ENCODE measurements at regions not wholly inside any gene's neighbourhood (a gene's known extent, or its start where the extent isn't known, plus 50 kb on each side); places are given as distances from the start of the nearest gene placed in this dataset.
"Not testable (repeated sequence)": the region's sequence is repeated elsewhere in the genome, so short reads cannot be mapped to it uniquely, and the experiment has no call there.

DNA sequence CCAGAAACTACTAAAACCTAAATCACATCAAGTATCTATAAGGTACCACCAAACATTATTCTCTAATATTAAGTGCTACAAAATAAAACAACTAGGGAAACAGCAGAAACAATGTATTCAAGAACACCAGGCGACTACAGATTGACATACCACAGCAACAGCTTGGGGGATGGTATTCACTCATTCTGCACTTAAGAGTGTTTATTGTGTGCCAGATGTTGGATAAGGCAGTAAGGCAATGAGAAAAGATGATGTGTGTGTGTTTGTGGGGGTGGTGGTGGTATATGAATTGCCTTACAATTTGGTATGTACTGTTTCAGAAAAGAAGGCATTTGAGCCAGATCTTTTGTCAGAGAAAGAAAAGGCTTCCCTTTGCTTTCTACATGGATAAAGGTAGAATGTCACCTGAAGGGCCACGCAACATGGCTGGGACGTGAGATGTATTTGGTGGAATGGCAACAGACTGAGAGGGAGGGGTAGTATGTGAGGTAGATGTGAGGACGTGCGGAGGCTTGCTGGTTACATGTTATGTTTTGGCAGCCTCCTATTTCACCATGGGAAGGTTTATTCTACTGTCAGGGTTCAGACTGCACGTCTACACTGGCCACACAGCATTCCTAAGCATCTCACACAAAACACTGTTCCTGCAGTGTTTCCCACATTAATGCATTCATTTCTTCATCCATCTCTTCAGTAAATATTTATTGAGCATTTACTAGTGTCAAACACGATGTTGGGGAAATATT is 300.7 kb downstream of the KLF12 start:
- no peak for DNase-seq

DNA sequence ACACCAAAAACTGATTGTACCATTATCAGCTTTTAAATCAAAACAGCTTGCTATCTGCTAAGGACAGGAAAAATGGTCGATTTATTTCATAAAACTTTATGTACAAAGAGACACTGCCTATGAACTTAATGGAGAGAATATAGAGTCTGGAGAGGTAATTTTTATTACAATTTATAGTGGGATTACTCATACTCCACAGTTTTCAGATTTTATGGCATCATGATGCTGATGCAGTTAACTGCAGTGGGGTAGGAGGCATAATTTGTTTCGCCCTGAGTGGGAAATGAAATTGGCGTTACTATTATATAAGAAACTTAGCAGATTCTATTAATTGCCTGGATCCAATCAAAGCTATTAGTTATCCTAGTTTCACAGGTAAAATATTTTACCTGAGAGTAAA is 301.4 kb downstream of the KLF12 start:
- no peak for DNase-seq

DNA sequence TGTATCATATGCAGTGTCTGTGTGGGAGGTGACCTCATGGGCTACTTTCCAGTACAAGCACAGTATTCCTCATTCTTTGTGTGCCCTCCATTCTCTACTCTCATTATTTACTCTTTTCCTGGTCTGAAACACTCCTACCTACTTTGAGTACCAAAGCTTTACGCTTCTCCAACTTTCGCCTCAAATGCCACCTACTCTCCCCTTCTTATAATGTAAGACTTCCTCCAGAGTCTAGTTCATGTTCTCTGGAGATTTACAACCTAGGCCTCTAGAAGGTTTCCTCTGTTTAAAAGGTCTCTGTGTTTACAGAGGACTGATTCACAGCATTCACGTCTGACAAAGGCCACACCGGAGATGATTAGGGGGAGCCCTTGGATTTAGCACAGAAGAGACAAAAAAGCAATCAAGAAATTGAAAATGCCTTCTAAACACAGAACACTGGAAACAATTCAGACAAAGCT is 302.0 kb downstream of the KLF12 start:
- no peak for DNase-seq

DNA sequence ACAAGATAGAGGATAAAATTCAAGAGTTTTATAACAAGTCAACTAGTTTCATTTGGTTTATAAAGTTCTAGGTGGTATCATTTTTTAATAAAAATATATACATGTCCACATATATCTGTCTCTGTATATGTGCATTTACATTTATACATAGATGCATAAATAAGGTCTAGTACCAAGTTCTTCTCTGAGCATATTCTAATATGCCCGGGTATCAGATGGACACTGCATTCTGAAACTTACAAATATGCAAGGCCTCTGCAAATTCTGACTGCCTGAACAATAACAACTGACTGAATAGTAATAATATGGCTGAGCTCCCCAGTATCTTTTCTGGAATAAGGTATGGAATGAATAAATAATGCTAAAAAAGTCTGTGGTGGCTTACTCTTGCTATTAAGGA is 304.8 kb downstream of the KLF12 start:
- no peak for DNase-seq

DNA sequence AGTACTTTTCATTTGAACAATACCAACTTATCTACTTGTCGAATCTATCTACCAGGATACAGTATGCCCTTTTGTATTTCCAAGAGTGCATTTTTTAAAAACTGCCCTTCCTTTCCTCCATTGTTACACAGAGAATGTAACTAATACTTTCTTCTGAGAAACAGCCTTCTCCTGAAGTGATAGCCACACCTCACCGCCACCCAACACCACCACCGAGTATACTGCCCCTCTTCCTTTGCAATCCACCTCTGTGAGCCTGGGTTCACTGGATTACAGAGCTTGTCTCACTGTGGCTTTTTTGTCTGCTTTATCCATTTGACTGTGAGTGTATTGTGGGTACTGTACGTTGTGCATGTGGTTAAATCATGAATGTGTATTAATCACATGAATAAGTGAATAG is 305.4 kb downstream of the KLF12 start:
- DNase-seq: no peak

DNA sequence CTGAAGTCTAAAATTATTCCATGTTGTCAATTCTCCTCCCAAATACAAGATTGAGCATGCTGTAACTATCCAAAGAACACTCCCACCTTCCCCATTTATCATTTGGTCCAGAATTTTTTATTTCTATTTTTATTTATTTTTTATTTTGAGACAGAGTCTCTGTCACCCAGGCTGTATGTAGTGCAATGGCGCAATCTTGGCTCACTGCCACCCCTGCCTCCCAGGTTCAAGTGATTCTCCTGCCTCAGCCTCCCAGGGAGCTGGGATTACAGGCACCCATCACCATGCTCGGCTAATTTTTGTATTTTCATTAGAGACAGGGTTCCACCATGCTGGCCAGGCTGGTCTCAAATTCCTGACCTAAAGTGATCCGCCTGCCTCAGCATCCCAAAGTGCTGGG is 306.8 kb downstream of the KLF12 start:
- no peak for DNase-seq

DNA sequence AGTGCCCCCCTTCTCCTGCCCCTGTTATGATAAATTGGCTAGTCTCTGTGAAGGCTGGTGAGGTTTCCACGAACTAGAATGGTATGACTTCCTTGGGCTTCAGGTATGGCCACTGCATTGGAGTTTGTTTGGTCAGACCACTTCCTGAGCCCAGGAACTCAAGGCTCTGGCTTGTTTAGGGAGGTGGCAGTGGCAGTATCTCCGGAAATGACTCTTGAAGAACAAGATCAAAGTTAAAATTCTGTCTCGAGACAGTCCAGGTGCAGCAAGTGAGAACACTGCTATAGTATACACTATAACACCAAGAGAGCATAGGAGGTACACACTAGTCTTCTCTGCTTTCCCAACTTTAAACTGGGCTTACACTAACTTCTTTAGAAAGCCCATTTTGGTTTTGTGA is 309.1 kb downstream of the KLF12 start:
- DNase-seq: no peak

DNA sequence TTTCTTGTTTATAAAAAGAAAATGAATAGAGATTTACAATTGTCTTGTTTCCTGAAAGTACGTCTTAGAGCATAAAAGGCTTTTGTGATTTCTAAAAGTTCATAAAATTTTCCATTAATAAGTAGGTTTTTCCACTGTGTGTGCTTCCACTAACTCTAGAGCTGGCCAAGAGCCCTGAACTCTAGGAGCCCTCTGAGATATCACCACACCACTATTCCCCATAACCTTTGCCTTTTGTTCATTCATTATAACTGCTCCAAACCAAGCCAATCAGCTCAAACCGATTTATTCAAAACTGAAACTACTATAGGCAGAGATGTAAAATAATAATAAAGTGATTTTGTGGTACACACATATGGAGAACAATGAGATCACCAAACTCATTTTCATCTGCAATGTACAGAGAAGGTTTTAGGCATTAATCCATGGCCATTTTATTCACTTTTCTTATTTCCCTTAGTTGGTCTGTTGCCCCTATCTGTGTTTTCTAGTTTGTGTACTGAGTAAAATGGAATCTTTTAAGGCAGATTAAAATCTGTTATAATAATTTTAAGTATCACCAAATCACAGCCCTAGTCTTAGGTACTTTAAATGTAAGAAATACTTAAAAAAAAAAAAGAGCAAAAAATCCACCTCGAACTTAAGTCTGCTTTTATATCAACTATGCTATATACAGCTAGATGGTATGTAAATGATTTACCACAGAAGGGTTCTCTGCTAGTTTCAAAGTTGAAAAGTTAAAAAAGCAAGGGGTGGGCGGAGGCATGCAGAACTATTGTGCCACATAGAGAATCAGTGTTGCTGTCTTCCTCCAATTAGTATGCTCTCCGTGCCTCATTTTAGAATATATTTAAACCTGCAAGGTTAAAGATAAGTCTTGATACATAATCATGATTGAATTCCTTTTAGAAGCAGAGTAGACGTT is 311.3 kb downstream of the KLF12 start:
- no peak for DNase-seq

DNA sequence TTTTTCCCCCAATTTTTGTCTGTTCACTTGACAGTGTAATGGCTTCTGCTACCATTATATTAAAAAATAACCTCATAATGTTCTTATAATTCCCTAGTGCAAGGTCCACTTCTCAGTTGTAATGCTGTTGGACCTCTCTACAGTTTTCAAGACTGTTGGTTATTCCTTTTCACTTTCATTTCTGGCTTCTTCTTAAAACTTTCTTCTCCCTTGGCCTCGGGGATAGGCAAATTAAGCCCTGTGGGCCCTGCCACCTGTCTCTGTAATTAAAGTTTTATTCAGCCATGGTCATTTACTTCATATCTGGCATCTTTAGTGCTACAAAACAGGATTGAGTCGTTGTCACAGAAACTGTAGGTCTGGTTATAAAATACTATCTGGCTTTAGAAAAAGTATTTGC is 313.5 kb downstream of the KLF12 start:
- no peak for DNase-seq

DNA sequence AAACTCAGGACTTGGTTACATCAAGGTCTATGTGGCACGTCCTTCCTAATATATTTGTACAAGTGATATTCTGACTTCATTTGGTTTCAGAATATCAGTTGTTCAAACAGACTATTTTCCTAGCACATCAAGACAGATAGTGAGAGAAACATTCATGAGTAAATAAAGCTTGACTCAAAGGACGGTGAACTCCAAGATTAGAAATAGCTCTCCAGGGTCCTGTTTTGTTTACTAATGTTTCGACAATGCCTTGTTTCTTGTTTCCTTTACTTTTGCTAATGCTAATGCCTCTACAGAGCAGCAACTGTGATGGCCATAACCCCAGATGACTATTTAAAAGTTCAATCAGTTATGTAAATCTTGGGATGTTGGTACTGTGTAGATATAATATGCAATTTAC is 313.9 kb downstream of the KLF12 start:
- DNase-seq: no peak

DNA sequence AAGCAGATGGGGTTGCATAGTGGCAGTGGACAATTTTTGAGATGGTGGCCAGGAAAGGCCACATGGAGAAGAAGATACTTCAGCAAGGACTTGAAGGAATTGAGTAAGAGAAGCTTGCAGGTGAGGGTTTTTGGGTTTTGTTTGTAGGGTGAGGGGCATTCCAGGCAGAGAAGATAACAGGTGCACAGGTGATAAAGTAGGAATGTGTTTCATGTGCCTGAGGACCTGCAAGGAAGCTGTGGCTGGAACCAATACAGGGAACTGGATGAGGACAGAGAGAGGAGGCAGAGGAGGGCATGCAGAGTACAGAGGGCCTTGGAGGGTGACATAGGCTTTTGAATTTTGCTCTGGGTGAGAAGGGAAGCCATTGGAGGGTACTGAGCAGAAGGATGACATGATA is 314.5 kb downstream of the KLF12 start:
- no peak for DNase-seq

DNA sequence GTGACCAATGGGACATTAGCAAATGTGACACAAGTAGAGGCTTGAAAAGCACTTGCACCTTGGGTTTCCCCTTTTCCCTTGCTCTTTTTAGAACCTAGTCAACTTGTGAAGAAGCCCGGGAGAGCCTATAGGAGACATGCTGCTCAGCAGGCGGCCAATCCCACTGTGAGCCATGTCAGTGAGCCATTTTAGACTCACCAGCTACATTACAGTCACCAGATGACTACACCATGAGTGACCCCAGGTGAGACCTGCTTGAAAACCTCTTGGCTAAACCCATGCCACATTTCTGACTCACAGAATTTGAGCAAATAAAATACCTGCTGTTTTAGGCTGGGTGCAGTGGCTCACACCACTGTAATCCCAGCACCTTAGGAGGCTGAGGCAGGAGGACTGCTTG is 317.5 kb downstream of the KLF12 start:
- DNase-seq: no peak

DNA sequence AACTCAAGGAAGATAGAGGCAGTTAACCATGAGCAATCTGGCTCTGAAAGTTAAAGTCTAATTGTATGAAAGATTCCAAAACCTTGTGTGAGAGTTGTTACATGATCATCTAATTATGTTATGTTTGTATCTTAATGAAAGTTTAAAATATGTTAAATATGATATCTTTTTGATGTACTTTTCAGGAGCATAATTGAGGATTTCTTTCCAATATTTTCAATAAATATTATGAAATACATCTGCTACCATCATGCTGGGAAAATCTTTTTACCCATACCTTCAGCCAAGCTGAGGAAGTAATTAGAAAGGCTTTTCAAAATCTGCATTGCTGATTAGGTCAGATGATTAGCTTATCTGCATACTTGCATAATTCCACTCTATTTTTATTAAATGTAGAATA is 318.4 kb downstream of the KLF12 start:
- no peak for DNase-seq

DNA sequence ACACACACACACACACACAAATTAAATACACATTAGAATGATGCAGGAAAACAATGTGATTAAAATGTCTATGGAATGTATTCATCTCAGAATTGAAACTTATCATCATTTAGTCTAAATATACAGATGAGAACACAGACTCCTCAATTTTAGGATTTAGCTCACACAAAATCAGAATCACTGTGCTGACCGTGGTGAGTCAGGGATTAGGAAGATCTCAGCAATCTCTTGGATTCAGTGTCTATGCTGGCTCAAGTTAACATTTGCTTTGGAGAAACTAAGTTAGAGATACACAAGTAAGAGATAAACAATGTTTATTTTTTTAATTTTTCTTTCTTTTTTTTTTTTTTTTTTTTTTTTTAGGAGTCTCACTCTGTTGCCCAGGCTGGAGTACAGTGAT is 323.6 kb downstream of the KLF12 start:
- no peak for DNase-seq

DNA sequence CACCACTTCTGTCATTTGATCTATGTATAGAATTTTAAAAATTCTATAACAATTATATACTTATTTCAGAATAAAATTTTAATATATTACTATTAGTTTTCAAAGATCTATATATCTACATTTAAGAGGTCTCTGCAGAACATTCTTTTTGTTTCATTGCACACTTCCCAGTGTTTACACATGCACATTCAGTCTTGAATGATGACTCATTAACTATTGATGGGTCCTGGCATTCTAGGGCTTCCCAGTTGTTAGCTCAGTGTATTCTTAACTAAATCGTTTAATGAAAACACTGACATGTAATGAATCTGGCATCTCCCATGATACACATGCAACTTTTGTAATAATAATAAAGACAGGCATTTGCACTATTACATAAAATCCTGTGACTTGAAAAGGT is 324.6 kb downstream of the KLF12 start:
- DNase-seq: no peak

DNA sequence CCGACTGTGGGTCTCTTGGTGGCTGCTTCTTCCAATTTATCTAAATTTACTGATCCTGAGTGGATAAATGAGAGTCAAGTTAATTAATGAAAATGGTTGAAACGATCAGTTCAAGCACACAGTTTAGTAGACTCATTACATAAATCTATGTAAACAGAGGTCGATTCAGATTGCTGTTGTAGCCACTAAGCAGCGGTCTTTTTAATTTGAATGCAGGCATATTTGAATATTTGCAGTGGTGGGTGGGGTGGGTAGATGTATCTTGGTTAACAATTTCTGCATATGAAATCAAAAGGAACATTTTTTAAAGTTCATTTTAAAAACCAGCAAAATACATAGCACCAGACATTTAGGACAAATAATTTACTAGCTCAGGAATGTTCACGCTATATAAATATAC is 325.9 kb downstream of the KLF12 start:
- no peak for DNase-seq

DNA sequence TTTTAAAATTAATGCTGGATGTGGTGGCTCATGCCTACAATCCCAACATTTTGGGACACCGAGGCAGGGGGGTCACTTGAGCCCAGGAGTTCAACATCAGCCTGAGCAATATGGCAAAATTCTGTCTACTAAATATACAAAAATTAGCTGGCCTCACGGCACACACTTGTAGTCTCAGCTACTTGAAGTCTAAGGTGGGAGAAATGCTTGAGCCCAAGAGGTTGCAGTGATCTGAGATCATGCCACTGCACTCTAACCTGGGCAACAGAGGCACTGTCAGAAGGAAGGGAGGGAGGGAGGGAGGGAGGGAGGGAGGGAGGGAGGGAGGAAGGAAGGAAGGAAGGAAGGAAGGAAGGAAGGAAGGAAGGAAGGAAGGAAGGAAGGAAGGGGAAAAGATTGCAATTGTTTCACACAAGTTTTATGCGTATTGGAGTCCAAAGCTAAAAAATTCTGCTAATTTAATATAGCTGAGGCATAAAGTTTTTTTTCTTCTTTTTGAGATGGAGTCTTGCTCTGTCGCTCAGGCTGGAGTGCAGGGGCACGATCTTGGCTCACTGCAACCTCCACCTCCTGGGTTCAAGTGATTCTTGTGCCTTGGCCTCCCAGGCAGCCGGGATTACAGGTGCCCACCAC is 328.8 kb downstream of the KLF12 start:
- not testable (repeated sequence) for DNase-seq

DNA sequence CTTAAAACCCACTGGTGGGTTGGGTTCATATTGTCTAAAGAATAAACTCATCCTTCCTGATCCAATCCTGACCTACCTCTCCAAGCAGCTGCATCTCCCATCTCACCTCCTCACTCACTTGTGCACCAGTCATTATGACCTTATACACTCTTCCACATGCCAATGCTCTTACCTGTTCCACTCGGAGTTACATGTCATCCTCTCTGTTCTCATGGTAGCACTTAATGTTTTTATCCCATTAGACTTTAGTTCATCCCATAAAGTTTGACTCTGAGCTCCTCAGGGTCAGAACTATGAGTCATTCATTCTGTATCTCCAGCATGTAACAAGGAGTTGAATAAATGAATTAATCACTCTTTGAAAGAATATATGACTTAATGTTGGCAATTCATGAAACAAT is 330.2 kb downstream of the KLF12 start:
- no peak for DNase-seq

DNA sequence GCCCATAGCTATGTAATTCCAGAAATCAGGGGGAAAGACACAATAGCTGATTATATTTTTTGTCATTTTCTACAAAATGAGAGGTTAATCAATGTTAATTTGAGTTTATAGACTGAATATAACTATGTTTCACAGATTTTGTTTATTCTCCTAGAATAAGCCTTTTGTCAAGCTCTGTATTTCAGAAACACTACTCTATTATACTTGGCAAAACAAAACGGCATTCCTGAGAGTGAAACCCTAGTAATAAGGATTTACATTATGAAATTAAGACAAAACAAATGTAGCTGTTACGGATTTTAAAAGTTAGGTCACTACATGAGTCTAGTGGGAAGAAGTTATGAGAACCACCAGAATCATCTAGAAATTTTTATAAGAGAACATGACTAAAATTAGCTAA is 334.2 kb downstream of the KLF12 start:
- no peak for DNase-seq

DNA sequence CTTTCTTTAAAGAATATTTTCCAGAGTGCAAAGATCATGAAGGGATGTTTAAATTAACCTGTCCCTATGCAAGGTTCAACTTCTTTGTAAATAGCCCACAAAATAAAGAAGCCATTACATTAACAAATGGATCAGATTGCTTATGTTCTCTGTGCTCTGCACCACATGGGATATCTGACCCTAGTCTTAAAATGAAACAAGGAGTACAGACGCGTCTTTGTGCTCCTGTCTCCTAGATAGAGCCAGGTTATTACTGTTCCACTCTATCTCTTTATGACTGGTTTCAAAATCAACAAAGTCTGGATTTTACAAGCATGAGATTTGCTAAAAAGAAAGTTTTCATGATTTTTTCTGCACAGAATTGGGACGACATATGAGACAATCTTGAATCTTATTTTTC is 339.4 kb downstream of the KLF12 start:
- DNase-seq: no peak

DNA sequence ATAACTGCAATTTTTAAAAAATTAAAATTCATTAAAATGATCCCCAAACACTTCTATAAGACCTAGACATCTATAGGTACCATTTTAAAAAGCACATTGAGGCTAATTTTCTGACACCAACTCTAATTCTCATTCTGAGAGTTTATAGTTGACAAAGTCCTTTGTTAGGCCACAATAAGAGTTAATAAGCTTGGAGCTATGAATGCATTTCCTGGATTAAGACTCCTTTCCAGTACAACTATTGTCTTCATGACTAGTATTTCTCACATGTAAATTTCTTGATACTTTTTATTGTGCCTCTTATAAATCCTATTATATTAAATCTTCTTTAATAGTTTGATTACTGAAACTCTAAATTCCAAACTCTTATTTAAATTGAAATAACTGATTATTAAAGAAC is 340.8 kb downstream of the KLF12 start:
- DNase-seq: no peak

DNA sequence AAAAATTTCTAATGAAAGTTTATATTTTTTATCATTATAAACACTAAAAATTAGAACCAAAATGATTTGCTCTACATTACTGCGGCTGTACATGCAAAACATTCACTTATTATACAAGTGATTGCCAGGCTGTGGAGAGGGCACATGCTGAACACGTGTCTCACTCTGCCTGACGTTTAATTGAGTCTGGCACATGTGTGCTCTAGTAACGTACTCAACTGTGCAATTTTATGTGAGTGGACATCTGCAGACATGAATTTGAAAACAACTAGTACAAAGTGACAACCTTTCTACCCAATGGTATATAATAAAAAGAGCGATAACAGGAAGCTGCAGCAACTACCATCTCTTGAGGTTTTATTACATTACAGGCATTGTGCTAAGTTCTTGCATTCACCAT is 341.4 kb downstream of the KLF12 start:
- no peak for DNase-seq
